ENCODE measurements at regions not wholly inside any gene's neighbourhood (a gene's known extent, or its start where the extent isn't known, plus 50 kb on each side); places are given as distances from the start of the nearest gene placed in this dataset.
"Not testable (repeated sequence)": the region's sequence is repeated elsewhere in the genome, so short reads cannot be mapped to it uniquely, and the experiment has no call there.

GRCh38 chr3:147333098-147333497, 73.2 kb downstream of the ZIC4 start:
- H3K27ac ChIP-seq (ENCODE audit: insufficient read depth, low read depth, low read length, poor library complexity, severe bottlenecking), result no peak overlapping the region
- WGBS, 2 experiments, result 81 to 89% methylated on average over 3 of the region's 3 CpGs
- H3K27me3 ChIP-seq (ENCODE audit: control insufficient read depth, insufficient read depth, low read length, poor library complexity, severe bottlenecking), result no peaks in the 10 kb centered on the region
- no peak overlapping the region for H3K4me3 ChIP-seq (ENCODE audit: insufficient read depth, low read depth, low read length)
- H3K9me3 ChIP-seq (ENCODE audit: control insufficient read depth, low read length), result no peaks in the 10 kb centered on the region
- no peaks in the 10 kb centered on the region for H3K4me1 ChIP-seq (ENCODE audit: control insufficient read depth, insufficient read depth, low read length)
- no peaks in the 10 kb centered on the region for H3K36me3 ChIP-seq (ENCODE audit: control insufficient read depth, insufficient read depth, low read length)

GRCh38 chr3:147328711-147329110, 77.6 kb downstream of the ZIC4 start:
- Histone ChIP-seq H3K36me3 (ENCODE audit: control insufficient read depth, insufficient read depth, low read length) (no peaks in the 10 kb centered on the region), H3K4me3 (ENCODE audit: insufficient read depth, low read depth, low read length) (no peak overlapping the region), H3K4me1 (ENCODE audit: control insufficient read depth, insufficient read depth, low read length) (no peaks in the 10 kb centered on the region), H3K9me3 (ENCODE audit: control insufficient read depth, low read length) (no peaks in the 10 kb centered on the region), H3K27me3 (ENCODE audit: control insufficient read depth, insufficient read depth, low read length, poor library complexity, severe bottlenecking) (no peaks in the 10 kb centered on the region), H3K27ac (ENCODE audit: insufficient read depth, low read depth, low read length, poor library complexity, severe bottlenecking) (no peak overlapping the region)
- WGBS, 2 experiments, result no CpG with 5 or more reads among the region's 2 CpGs

GRCh38 chr3:147324356-147324755, 82.0 kb downstream of the ZIC4 start:
- Histone ChIP-seq H3K27ac (ENCODE audit: insufficient read depth, low read depth, low read length, poor library complexity, severe bottlenecking) (no peak overlapping the region), H3K4me3 (ENCODE audit: insufficient read depth, low read depth, low read length) (no peak overlapping the region), H3K36me3 (ENCODE audit: control insufficient read depth, insufficient read depth, low read length) (no peaks in the 10 kb centered on the region), H3K9me3 (ENCODE audit: control insufficient read depth, low read length) (no peaks in the 10 kb centered on the region), H3K4me1 (ENCODE audit: control insufficient read depth, insufficient read depth, low read length) (no peaks in the 10 kb centered on the region), H3K27me3 (ENCODE audit: control insufficient read depth, insufficient read depth, low read length, poor library complexity, severe bottlenecking) (no peaks in the 10 kb centered on the region)

GRCh38 chr3:147318900-147319299, 87.4 kb downstream of the ZIC4 start:
- Histone ChIP-seq H3K4me3 (ENCODE audit: insufficient read depth, low read depth, low read length) (no peak overlapping the region), H3K27me3 (ENCODE audit: control insufficient read depth, insufficient read depth, low read length, poor library complexity, severe bottlenecking) (no peaks in the 10 kb centered on the region), H3K9me3 (ENCODE audit: control insufficient read depth, low read length) (no peaks in the 10 kb centered on the region), H3K4me1 (ENCODE audit: control insufficient read depth, insufficient read depth, low read length) (no peaks in the 10 kb centered on the region), H3K27ac (ENCODE audit: insufficient read depth, low read depth, low read length, poor library complexity, severe bottlenecking) (no peak overlapping the region), H3K36me3 (ENCODE audit: control insufficient read depth, insufficient read depth, low read length) (no peaks in the 10 kb centered on the region)
- WGBS, 2 experiments, result 88 to 92% methylated on average over 3 of the region's 3 CpGs

DNA sequence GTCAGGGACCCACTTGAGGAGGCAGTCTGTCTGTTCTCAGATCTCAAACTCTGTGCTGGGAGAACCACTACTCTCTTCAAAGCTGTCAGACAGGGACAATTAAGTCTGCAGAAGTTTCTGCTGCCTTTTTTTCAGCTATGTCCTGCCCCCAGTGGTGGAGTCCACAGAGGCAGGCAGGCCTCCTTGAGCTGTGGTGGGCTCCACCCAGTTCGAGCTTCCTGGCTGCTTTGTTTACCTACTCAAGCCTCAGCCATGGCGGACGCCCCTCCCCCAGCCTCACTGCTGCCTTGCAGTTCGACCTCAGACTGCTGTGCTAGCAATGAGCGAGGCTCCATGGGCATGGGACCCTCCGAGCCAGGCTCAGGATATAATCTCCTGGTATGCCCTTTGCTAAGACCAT, 89.3 kb downstream of the ZIC4 start:
- 75 to 82% methylated on average over 6 of the region's 6 CpGs for WGBS, 2 experiments
- not testable (repeated sequence) for H3K9me3 ChIP-seq (ENCODE audit: control insufficient read depth, low read length); H3K27me3 ChIP-seq (ENCODE audit: control insufficient read depth, insufficient read depth, low read length, poor library complexity, severe bottlenecking); H3K4me1 ChIP-seq (ENCODE audit: control insufficient read depth, insufficient read depth, low read length); H3K36me3 ChIP-seq (ENCODE audit: control insufficient read depth, insufficient read depth, low read length); H3K4me3 ChIP-seq (ENCODE audit: insufficient read depth, low read depth, low read length); H3K27ac ChIP-seq (ENCODE audit: insufficient read depth, low read depth, low read length, poor library complexity, severe bottlenecking)

- Histone ChIP-seq H3K27me3 (ENCODE audit: control insufficient read depth, insufficient read depth, low read length, poor library complexity, severe bottlenecking) (no peaks in the 10 kb centered on the region), H3K9me3 (ENCODE audit: control insufficient read depth, low read length) (no peaks in the 10 kb centered on the region), H3K4me1 (ENCODE audit: control insufficient read depth, insufficient read depth, low read length) (no peaks in the 10 kb centered on the region), H3K36me3 (ENCODE audit: control insufficient read depth, insufficient read depth, low read length) (no peaks in the 10 kb centered on the region), H3K4me3 (ENCODE audit: insufficient read depth, low read depth, low read length) (no peak overlapping the region), H3K27ac (ENCODE audit: insufficient read depth, low read depth, low read length, poor library complexity, severe bottlenecking) (no peak overlapping the region)
- 92 to 93% methylated on average over 1 of the region's 1 CpG for WGBS, 2 experiments
These were observed 92.8 kb downstream of the ZIC4 start for GRCh38 chr3:147313513-147313912.

- Histone ChIP-seq H3K36me3 (ENCODE audit: control insufficient read depth, insufficient read depth, low read length) (no peaks in the 10 kb centered on the region), H3K27me3 (ENCODE audit: control insufficient read depth, insufficient read depth, low read length, poor library complexity, severe bottlenecking) (no peaks in the 10 kb centered on the region), H3K27ac (ENCODE audit: insufficient read depth, low read depth, low read length, poor library complexity, severe bottlenecking) (no peak overlapping the region), H3K4me1 (ENCODE audit: control insufficient read depth, insufficient read depth, low read length) (no peaks in the 10 kb centered on the region), H3K9me3 (ENCODE audit: control insufficient read depth, low read length) (no peaks in the 10 kb centered on the region), H3K4me3 (ENCODE audit: insufficient read depth, low read depth, low read length) (no peak overlapping the region)
- WGBS, 2 experiments, result 44 to 49% methylated on average over 1 of the region's 2 CpGs
These were observed 93.5 kb downstream of the ZIC4 start for GRCh38 chr3:147312786-147313280.

DNA sequence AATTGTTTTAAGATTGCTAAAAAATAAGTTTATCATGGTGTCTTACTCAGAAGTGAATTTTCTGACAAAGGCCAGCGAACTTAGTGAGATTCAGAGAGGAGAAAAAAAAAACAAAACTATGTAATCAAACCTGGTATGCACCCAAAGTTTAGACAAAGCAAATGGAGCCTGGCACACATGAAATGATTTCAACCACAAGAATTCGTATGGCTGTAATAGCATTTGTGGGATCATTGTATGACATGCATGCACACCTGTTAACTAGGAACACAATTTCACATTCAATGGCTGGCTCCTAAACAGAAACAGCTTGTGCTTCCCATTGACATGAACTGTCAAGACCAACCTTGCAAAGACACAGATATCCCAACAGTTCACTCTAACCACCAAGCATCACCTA, 94.6 kb downstream of the ZIC4 start:
- H3K27ac ChIP-seq (ENCODE audit: insufficient read depth, low read depth, low read length, poor library complexity, severe bottlenecking), result no peak overlapping the region
- no peaks in the 10 kb centered on the region for H3K4me1 ChIP-seq (ENCODE audit: control insufficient read depth, insufficient read depth, low read length)
- no peaks in the 10 kb centered on the region for H3K9me3 ChIP-seq (ENCODE audit: control insufficient read depth, low read length)
- no peak overlapping the region for H3K4me3 ChIP-seq (ENCODE audit: insufficient read depth, low read depth, low read length)
- no peaks in the 10 kb centered on the region for H3K27me3 ChIP-seq (ENCODE audit: control insufficient read depth, insufficient read depth, low read length, poor library complexity, severe bottlenecking)
- WGBS, 2 experiments, result 96 to 97% methylated on average over 2 of the region's 2 CpGs
- no peaks in the 10 kb centered on the region for H3K36me3 ChIP-seq (ENCODE audit: control insufficient read depth, insufficient read depth, low read length)

DNA sequence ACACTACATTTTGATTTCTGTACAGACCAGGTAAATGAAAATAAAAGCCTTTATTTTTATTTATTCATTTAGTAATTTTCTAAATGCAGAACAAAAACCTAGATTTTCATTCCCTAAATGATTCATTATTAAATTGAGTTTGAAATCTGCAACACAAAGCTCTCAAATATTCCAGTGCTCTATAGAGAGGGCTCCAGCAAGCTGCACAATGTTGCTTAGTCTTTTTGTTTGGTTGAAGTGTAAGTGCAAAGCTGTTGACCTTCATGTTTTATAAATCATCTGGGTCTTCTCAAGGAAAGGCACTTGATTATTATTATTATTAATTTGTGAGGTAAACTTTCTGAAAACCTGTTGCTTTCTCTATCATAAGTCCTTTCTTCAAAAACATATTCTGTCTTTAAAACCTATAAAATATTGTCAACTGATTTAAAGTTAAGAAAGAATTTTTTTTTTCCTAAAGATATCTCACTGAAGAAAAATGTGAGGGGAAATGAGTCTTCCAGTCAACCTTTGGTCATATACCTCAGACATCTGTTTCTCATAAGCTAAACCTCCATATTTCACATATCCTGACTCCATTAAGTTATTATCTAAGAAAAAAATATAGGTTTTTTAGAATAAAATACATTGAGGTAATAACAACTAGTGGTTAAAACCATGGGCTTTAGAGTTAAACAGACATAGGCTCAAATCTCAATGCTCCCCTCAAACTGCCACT, 100.7 kb downstream of the ZIC4 start:
- no peaks in the 10 kb centered on the region for H3K4me1 ChIP-seq (ENCODE audit: control insufficient read depth, insufficient read depth, low read length)
- H3K4me3 ChIP-seq (ENCODE audit: insufficient read depth, low read depth, low read length), result no peak overlapping the region
- H3K27ac ChIP-seq (ENCODE audit: insufficient read depth, low read depth, low read length, poor library complexity, severe bottlenecking), result no peak overlapping the region
- H3K27me3 ChIP-seq (ENCODE audit: control insufficient read depth, insufficient read depth, low read length, poor library complexity, severe bottlenecking), result no peaks in the 10 kb centered on the region
- no peaks in the 10 kb centered on the region for H3K9me3 ChIP-seq (ENCODE audit: control insufficient read depth, low read length)
- no peaks in the 10 kb centered on the region for H3K36me3 ChIP-seq (ENCODE audit: control insufficient read depth, insufficient read depth, low read length)

DNA sequence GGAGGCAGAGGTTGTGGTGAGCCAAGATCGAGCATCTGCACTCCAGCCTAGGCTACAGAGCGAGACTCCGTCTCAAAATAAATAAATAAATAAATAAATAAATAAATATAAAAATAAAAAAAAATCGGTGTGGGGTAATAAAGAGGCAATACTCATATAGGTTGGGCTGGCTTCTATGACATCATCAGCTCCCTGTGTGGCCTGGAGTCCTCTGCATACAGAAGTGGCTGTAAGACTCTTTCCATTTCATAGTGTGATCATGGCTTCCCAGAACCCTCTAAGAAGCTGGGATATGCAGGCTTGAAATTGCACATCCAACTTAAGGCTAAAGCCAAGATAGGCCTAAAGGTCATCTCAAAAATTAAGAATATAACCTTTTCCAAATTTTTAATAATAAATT, 101.6 kb downstream of the ZIC4 start:
- H3K27ac ChIP-seq (ENCODE audit: insufficient read depth, low read depth, low read length, poor library complexity, severe bottlenecking), result no peak overlapping the region
- H3K4me1 ChIP-seq (ENCODE audit: control insufficient read depth, insufficient read depth, low read length), result no peaks in the 10 kb centered on the region
- H3K36me3 ChIP-seq (ENCODE audit: control insufficient read depth, insufficient read depth, low read length), result no peaks in the 10 kb centered on the region
- H3K9me3 ChIP-seq (ENCODE audit: control insufficient read depth, low read length), result no peaks in the 10 kb centered on the region
- H3K27me3 ChIP-seq (ENCODE audit: control insufficient read depth, insufficient read depth, low read length, poor library complexity, severe bottlenecking), result no peaks in the 10 kb centered on the region
- H3K4me3 ChIP-seq (ENCODE audit: insufficient read depth, low read depth, low read length), result no peak overlapping the region
- 75 to 80% methylated on average over 2 of the region's 4 CpGs for WGBS, 2 experiments

GRCh38 chr3:147301781-147302180, 104.6 kb downstream of the ZIC4 start:
- Histone ChIP-seq H3K9me3 (ENCODE audit: control insufficient read depth, low read length) (no peaks in the 10 kb centered on the region), H3K36me3 (ENCODE audit: control insufficient read depth, insufficient read depth, low read length) (no peaks in the 10 kb centered on the region), H3K27ac (ENCODE audit: insufficient read depth, low read depth, low read length, poor library complexity, severe bottlenecking) (no peak overlapping the region), H3K4me3 (ENCODE audit: insufficient read depth, low read depth, low read length) (no peak overlapping the region), H3K27me3 (ENCODE audit: control insufficient read depth, insufficient read depth, low read length, poor library complexity, severe bottlenecking) (no peaks in the 10 kb centered on the region), H3K4me1 (ENCODE audit: control insufficient read depth, insufficient read depth, low read length) (no peaks in the 10 kb centered on the region)
- 92% methylated on average over 1 of the region's 1 CpG; no CpG with 5 or more reads in 1 of the 2 experiments for WGBS, 2 experiments

Data from ectodermal cell (in vitro differentiated cells).